ENCODE measurements at regions not wholly inside any gene's neighbourhood (a gene's known extent, or its start where the extent isn't known, plus 50 kb on each side); places are given as distances from the start of the nearest gene placed in this dataset.

GRCh38 chr17:70268383-70268782 lies 99.1 kb downstream of the KCNJ2 start:
- no peak overlapping the region for H3K27ac ChIP-seq
- intact Hi-C loops (cut with DNase I; ENCODE audit: low total_unique reads) = no loop called here
- no peaks in the 10 kb centered on the region for H3K9me3 ChIP-seq
- H3K36me3 ChIP-seq = no peaks in the 10 kb centered on the region
- DNase-seq = no peak
- H3K4me3 ChIP-seq = no peak overlapping the region
- no peaks in the 10 kb centered on the region for H3K27me3 ChIP-seq
- TF ChIP-seq CTCF (IDR thresholded peaks at IDR 0.05) = no peak
- H3K4me1 ChIP-seq = no peaks in the 10 kb centered on the region

GRCh38 chr17:70270554-70270953 lies 101.2 kb downstream of the KCNJ2 start:
- no peaks in the 10 kb centered on the region for H3K36me3 ChIP-seq
- no peaks in the 10 kb centered on the region for H3K9me3 ChIP-seq
- H3K27ac ChIP-seq = no peak overlapping the region
- no peaks in the 10 kb centered on the region for H3K27me3 ChIP-seq
- intact Hi-C loops (cut with DNase I; ENCODE audit: low total_unique reads) = no loop called here
- TF ChIP-seq CTCF (IDR thresholded peaks at IDR 0.05) = no peak
- no peaks in the 10 kb centered on the region for H3K4me1 ChIP-seq
- no peak overlapping the region for H3K4me3 ChIP-seq
- DNase-seq = no peak

GRCh38 chr17:70271200-70271599 lies 101.9 kb downstream of the KCNJ2 start:
- TF ChIP-seq CTCF (IDR thresholded peaks at IDR 0.05) = no peak
- H3K27ac ChIP-seq = no peak overlapping the region
- H3K36me3 ChIP-seq = no peaks in the 10 kb centered on the region
- no peak overlapping the region for H3K4me3 ChIP-seq
- H3K4me1 ChIP-seq = no peaks in the 10 kb centered on the region
- intact Hi-C loops (cut with DNase I; ENCODE audit: low total_unique reads) = no loop called here
- no peaks in the 10 kb centered on the region for H3K27me3 ChIP-seq
- no peaks in the 10 kb centered on the region for H3K9me3 ChIP-seq
- DNase-seq = no peak

- Histone ChIP-seq H3K36me3 (no peaks in the 10 kb centered on the region), H3K9me3 (no peaks in the 10 kb centered on the region), H3K27me3 (no peaks in the 10 kb centered on the region), H3K27ac (no peak overlapping the region), H3K4me3 (no peak overlapping the region), H3K4me1 (no peaks in the 10 kb centered on the region)
- DNase-seq = no peak
- intact Hi-C loops (cut with DNase I; ENCODE audit: low total_unique reads) = loop anchor here (2.0 kb wide), 1 partner anchor 31 kb away; no protein-coding TSS in a partner anchor
- TF ChIP-seq CTCF (IDR thresholded peaks at IDR 0.05) = no peak
Observed at GRCh38 chr17:70271672-70272071, 102.3 kb downstream of the KCNJ2 start.

- no peak for DNase-seq
- intact Hi-C loops (cut with DNase I; ENCODE audit: low total_unique reads) = no loop called here
Observed at GRCh38 chr17:70274255-70274654, 104.9 kb downstream of the KCNJ2 start.

More at GRCh38 chr17:70274255-70274654, 104.9 kb downstream of the KCNJ2 start:
- no peaks in the 10 kb centered on the region for H3K27me3 ChIP-seq
- H3K4me3 ChIP-seq = no peak overlapping the region
- no peaks in the 10 kb centered on the region for H3K9me3 ChIP-seq
- no peaks in the 10 kb centered on the region for H3K36me3 ChIP-seq
- no peaks in the 10 kb centered on the region for H3K4me1 ChIP-seq
- no peak overlapping the region for H3K27ac ChIP-seq
- no peak for TF ChIP-seq CTCF (IDR thresholded peaks at IDR 0.05)

Measured in tibial artery (tissue), 4 donors.